ENCODE measurements at regions not wholly inside any gene's neighbourhood (a gene's known extent, or its start where the extent isn't known, plus 50 kb on each side); places are given as distances from the start of the nearest gene placed in this dataset.
A peak's percentile ranks its signal among the peaks of the same experiment; 100 is the strongest.
"Not testable (repeated sequence)": the region's sequence is repeated elsewhere in the genome, so short reads cannot be mapped to it uniquely, and the experiment has no call there.

- DNase-seq = no peak
Observed at GRCh38 chr5:57069115-57069835, 104.6 kb upstream of the GPBP1 start.

- no peak for DNase-seq
Observed at GRCh38 chr5:57072218-57072892, 101.5 kb upstream of the GPBP1 start.

- DNase-seq = peak; percentile 11
Observed at GRCh38 chr5:57082441-57083067, 91.3 kb upstream of the GPBP1 start.

- no peak for DNase-seq
Observed at GRCh38 chr5:57085306-57086081, 88.4 kb upstream of the GPBP1 start.

GRCh38 chr5:57087947-57088346, 85.9 kb upstream of the GPBP1 start:
- not testable (repeated sequence) for DNase-seq

GRCh38 chr5:57094753-57095683, 78.8 kb upstream of the GPBP1 start:
- DNase-seq = peak; percentile 11

GRCh38 chr5:57097526-57097925, 76.3 kb upstream of the GPBP1 start:
- peak; percentile 6 for DNase-seq

GRCh38 chr5:57102189-57102904, 71.5 kb upstream of the GPBP1 start:
- no peak for DNase-seq

GRCh38 chr5:57102905-57103255, 71.0 kb upstream of the GPBP1 start:
- no peak for DNase-seq

- DNase-seq = no peak
Observed at GRCh38 chr5:57103317-57103907, 70.4 kb upstream of the GPBP1 start.

- DNase-seq = no peak
Observed at GRCh38 chr5:57106661-57107060, 67.2 kb upstream of the GPBP1 start.

GRCh38 chr5:57111993-57112392, 61.9 kb upstream of the GPBP1 start:
- no peak for DNase-seq

- DNase-seq = no peak
Observed at GRCh38 chr5:57113481-57113880, 60.4 kb upstream of the GPBP1 start.

GRCh38 chr5:57117596-57117995, 56.3 kb upstream of the GPBP1 start:
- DNase-seq = no peak

GRCh38 chr5:57119031-57119430, 54.8 kb upstream of the GPBP1 start:
- no peak for DNase-seq

- DNase-seq = no peak
Observed at GRCh38 chr5:57124014-57124413, 49.8 kb upstream of the GPBP1 start.

Data from inflammatory macrophage treated with lipopolysaccharide for 4 hours (primary cell).